OCI-LY1 (cell line): ENCODE measurements at regions not wholly inside any gene's neighbourhood (a gene's known extent, or its start where the extent isn't known, plus 50 kb on each side); places are given as distances from the start of the nearest gene placed in this dataset.

ENCODE experiments used
- H2AFZ ChIP-seq: fragments of 200-600 bp; sonication (generic), shearing (Covaris generic); 2 replicates; pipeline ENCODE4 v1.6.0; 2014; ENCODE audit warnings: antibody characterized with exemption, mild to moderate bottlenecking, low read length
- H3F3A ChIP-seq: fragments of 200-600 bp; sonication (generic), shearing (Covaris generic); 2 replicates; pipeline ENCODE4 v1.6.0; 2014; ENCODE audit warnings: mild to moderate bottlenecking, antibody characterized with exemption, low read length, moderate library complexity; ENCODE audit not compliant: insufficient read depth
- H3K27ac ChIP-seq: fragments of 200-600 bp; sonication (generic); 2 replicates; pipeline ENCODE4 v1.5.1; 2014; ENCODE audit warnings: low read length, mixed run types, mild to moderate bottlenecking, low read depth; ENCODE audit not compliant: poor library complexity, severe bottlenecking
- H3K27me3 ChIP-seq: fragments of 200-600 bp; sonication (generic); 2 replicates; pipeline ENCODE4 v1.6.0; 2014; ENCODE audit warnings: antibody characterized with exemption, mild to moderate bottlenecking, low read length, moderate library complexity; ENCODE audit not compliant: insufficient read depth
- H3K36me3 ChIP-seq: fragments of 200-600 bp; sonication (generic); 2 replicates; pipeline ENCODE4 v1.6.1; 2014; ENCODE audit warnings: mild to moderate bottlenecking, antibody characterized with exemption, low read length, moderate library complexity, mixed read lengths; ENCODE audit not compliant: insufficient read depth
- H3K4me1 ChIP-seq: fragments of 200-600 bp; sonication (generic); 2 replicates; pipeline ENCODE4 v1.5.1; 2014; ENCODE audit warnings: mild to moderate bottlenecking, low read length, moderate library complexity; ENCODE audit not compliant: insufficient read depth, severe bottlenecking
- H3K4me2 ChIP-seq: fragments of 200-600 bp; sonication (generic), shearing (Covaris generic); 2 replicates; pipeline ENCODE4 v1.6.1; 2014; ENCODE audit warnings: low read length
- H3K4me3 ChIP-seq: fragments of 200-600 bp; sonication (generic); 2 replicates; pipeline ENCODE4 v1.5.1; 2014; ENCODE audit warnings: low read length, low read depth, mild to moderate bottlenecking, mixed read lengths; ENCODE audit not compliant: poor library complexity, severe bottlenecking
- H3K79me2 ChIP-seq: fragments of 200-600 bp; shearing (Covaris generic); 2 replicates; pipeline ENCODE4 v1.6.1; 2016; ENCODE audit warnings: mixed run types, low read length, mixed read lengths; ENCODE audit not compliant: insufficient read depth
- H3K9ac ChIP-seq: fragments of 200-600 bp; sonication (generic), shearing (Covaris generic); 2 replicates; pipeline ENCODE4 v1.6.1; 2014; ENCODE audit warnings: mild to moderate bottlenecking, low read length, mixed read lengths
- H3K9me2 ChIP-seq: fragments of 200-600 bp; sonication (generic), shearing (Covaris generic); 2 replicates; pipeline ENCODE4 v1.6.1; 2014; ENCODE audit warnings: low read depth, mild to moderate bottlenecking, low read length, mixed read lengths
- H3K9me3 ChIP-seq: fragments of 200-600 bp; shearing (Covaris generic); 2 replicates; pipeline ENCODE4 v1.6.1; 2014; ENCODE audit warnings: low read length, mixed read lengths
- H4K20me1 ChIP-seq: fragments of 200-600 bp; sonication (generic), shearing (Covaris generic); 2 replicates; pipeline ENCODE4 v1.6.0; 2016; ENCODE audit warnings: mild to moderate bottlenecking, low read length; ENCODE audit not compliant: insufficient read depth
- CTCF ChIP-seq: fragments of 200-600 bp; sonication (generic), shearing (Covaris generic); IDR thresholded peaks from 2 replicates; pipeline ENCODE4 v1.5.1; 2017; ENCODE audit warnings: mild to moderate bottlenecking, antibody characterized with exemption, low read length, moderate library complexity, mixed read lengths
- EZH2 ChIP-seq: fragments of 200-600 bp; sonication (generic), shearing (Covaris generic); IDR thresholded peaks from 2 replicates; pipeline ENCODE4 v1.8.0; 2017; ENCODE audit warnings: borderline replicate concordance, mixed run types, mild to moderate bottlenecking, antibody characterized with exemption, low read length, moderate library complexity, mixed read lengths

GRCh38 chr10:111356571-111356970 is 279.7 kb downstream of the ADRA2A start:
- no peaks in the 10 kb centered on the region for H3K79me2 ChIP-seq

GRCh38 chr10:111357859-111358258 is 281.0 kb downstream of the ADRA2A start:
- H3K9me3 ChIP-seq: no peaks in the 10 kb centered on the region
- no peak overlapping the region for H3K27ac ChIP-seq
- no peak overlapping the region for H3K9ac ChIP-seq
- H4K20me1 ChIP-seq: no peaks in the 10 kb centered on the region
- H3K36me3 ChIP-seq: no peaks in the 10 kb centered on the region
- H3K4me3 ChIP-seq: no peak overlapping the region
- H3K79me2 ChIP-seq: no peaks in the 10 kb centered on the region
- H2AFZ ChIP-seq: no peak overlapping the region
- no peaks in the 10 kb centered on the region for H3K27me3 ChIP-seq
- H3K9me2 ChIP-seq: no peaks in the 10 kb centered on the region
- no peak overlapping the region for H3K4me2 ChIP-seq
- TF ChIP-seq CTCF (no peak), EZH2 (no peak)
- no peaks in the 10 kb centered on the region for H3F3A ChIP-seq
- no peaks in the 10 kb centered on the region for H3K4me1 ChIP-seq

More at GRCh38 chr10:111356571-111356970, 279.7 kb downstream of the ADRA2A start:
- Histone ChIP-seq H3K4me3 (no peak overlapping the region), H3F3A (no peaks in the 10 kb centered on the region), H3K27ac (no peak overlapping the region), H3K9ac (no peak overlapping the region), H4K20me1 (no peaks in the 10 kb centered on the region), H3K27me3 (no peaks in the 10 kb centered on the region), H3K9me3 (no peaks in the 10 kb centered on the region), H3K36me3 (no peaks in the 10 kb centered on the region), H3K4me1 (no peaks in the 10 kb centered on the region), H2AFZ (no peak overlapping the region), H3K9me2 (no peaks in the 10 kb centered on the region), H3K4me2 (no peak overlapping the region)
- no peak for TF ChIP-seq EZH2
- no peak for TF ChIP-seq CTCF

- Histone ChIP-seq H3K27ac (no peak overlapping the region), H3K27me3 (no peaks in the 10 kb centered on the region), H3K79me2 (no peaks in the 10 kb centered on the region), H3F3A (no peaks in the 10 kb centered on the region), H3K4me1 (no peaks in the 10 kb centered on the region), H3K36me3 (no peaks in the 10 kb centered on the region), H2AFZ (no peak overlapping the region), H3K4me2 (no peak overlapping the region), H3K4me3 (no peak overlapping the region), H4K20me1 (no peaks in the 10 kb centered on the region), H3K9me3 (no peaks in the 10 kb centered on the region), H3K9me2 (no peaks in the 10 kb centered on the region), H3K9ac (no peak overlapping the region)
- TF ChIP-seq CTCF: peak; percentile 67
- no peak for TF ChIP-seq EZH2
These were observed 283.6 kb downstream of the ADRA2A start for GRCh38 chr10:111360260-111360925.
